Erythroblast (primary cell): ENCODE measurements at regions not wholly inside any gene's neighbourhood (a gene's known extent, or its start where the extent isn't known, plus 50 kb on each side); places are given as distances from the start of the nearest gene placed in this dataset.

ENCODE experiments used
- DNase-seq, 2 experiments: peaks; one replicate each; lab custom pipeline; 2025; lab: John Stamatoyannopoulos, UW
- GATA1 ChIP-seq: IDR thresholded peaks from 2 replicates; pipeline ENCODE4 v1.6.1; 2011; ENCODE audit warnings: low read depth, mild to moderate bottlenecking, control low read depth, low read length, moderate library complexity
- POLR2A ChIP-seq: IDR thresholded peaks from 2 replicates; pipeline ENCODE4 v1.6.1; 2011; ENCODE audit warnings: mild to moderate bottlenecking, low read length

GRCh38 chr22:27331526-27332281 lies 469.9 kb downstream of the MN1 start:
- DNase-seq: peak in 1 of 2 experiments; percentile 13

GRCh38 chr22:27335102-27335660 lies 466.4 kb downstream of the MN1 start:
- no peak for DNase-seq

More at GRCh38 chr22:27331526-27332281, 469.9 kb downstream of the MN1 start:
- no peak for TF ChIP-seq GATA1
- no peak for TF ChIP-seq POLR2A

GRCh38 chr22:27336151-27337090 lies 465.1 kb downstream of the MN1 start:
- DNase-seq: no peak
- TF ChIP-seq GATA1 (no peak), POLR2A (no peak)

More at GRCh38 chr22:27335102-27335660, 466.4 kb downstream of the MN1 start:
- no peak for TF ChIP-seq POLR2A
- no peak for TF ChIP-seq GATA1

- no peak for DNase-seq
Measured at GRCh38 chr22:27337676-27338075, 463.9 kb downstream of the MN1 start.

GRCh38 chr22:27340047-27340446 lies 461.5 kb downstream of the MN1 start:
- TF ChIP-seq POLR2A (no peak), GATA1 (no peak)
- no peak for DNase-seq

More at GRCh38 chr22:27337676-27338075, 463.9 kb downstream of the MN1 start:
- TF ChIP-seq GATA1 (no peak), POLR2A (no peak)

GRCh38 chr22:27344546-27344945 lies 457.0 kb downstream of the MN1 start:
- TF ChIP-seq GATA1 (no peak), POLR2A (no peak)

GRCh38 chr22:27345691-27346090 lies 455.9 kb downstream of the MN1 start:
- no peak for TF ChIP-seq POLR2A
- TF ChIP-seq GATA1: no peak
- DNase-seq: no peak

More at GRCh38 chr22:27344546-27344945, 457.0 kb downstream of the MN1 start:
- no peak for DNase-seq

- no peak for DNase-seq
- TF ChIP-seq POLR2A (no peak), GATA1 (no peak)
Measured at GRCh38 chr22:27347951-27348350, 453.6 kb downstream of the MN1 start.

GRCh38 chr22:27348634-27349033 lies 452.9 kb downstream of the MN1 start:
- TF ChIP-seq GATA1 (no peak), POLR2A (no peak)
- DNase-seq: no peak

- TF ChIP-seq POLR2A (no peak), GATA1 (no peak)
- DNase-seq: no peak
Measured at GRCh38 chr22:27349456-27349855, 452.1 kb downstream of the MN1 start.

- no peak for DNase-seq
- no peak for TF ChIP-seq POLR2A
Measured at GRCh38 chr22:27350306-27350705, 451.2 kb downstream of the MN1 start.

- no peak for TF ChIP-seq POLR2A
- TF ChIP-seq GATA1: no peak
- no peak for DNase-seq
Measured at GRCh38 chr22:27352426-27352825, 449.1 kb downstream of the MN1 start.

- TF ChIP-seq GATA1 (no peak), POLR2A (no peak)
- no peak for DNase-seq
Measured at GRCh38 chr22:27358096-27358870, 443.3 kb downstream of the MN1 start.
